B cell (primary cell): ENCODE measurements at regions not wholly inside any gene's neighbourhood (a gene's known extent, or its start where the extent isn't known, plus 50 kb on each side); places are given as distances from the start of the nearest gene placed in this dataset.

Source experiments
- EZH2 ChIP-seq: IDR thresholded peaks from 2 replicates; pipeline ENCODE4 v1.6.1; 2012; ENCODE audit warnings: borderline replicate concordance, low read depth, mild to moderate bottlenecking, moderate library complexity, low read length; ENCODE audit not compliant: insufficient read depth, poor library complexity, severe bottlenecking
- TF ChIP-seq, protein P1 (sequence below): fragments of 200-600 bp; IDR thresholded peaks from one replicate; pipeline ENCODE4 v1.8.0; 2022; ENCODE audit warnings: antibody characterized with exemption, mild to moderate bottlenecking

DNA sequence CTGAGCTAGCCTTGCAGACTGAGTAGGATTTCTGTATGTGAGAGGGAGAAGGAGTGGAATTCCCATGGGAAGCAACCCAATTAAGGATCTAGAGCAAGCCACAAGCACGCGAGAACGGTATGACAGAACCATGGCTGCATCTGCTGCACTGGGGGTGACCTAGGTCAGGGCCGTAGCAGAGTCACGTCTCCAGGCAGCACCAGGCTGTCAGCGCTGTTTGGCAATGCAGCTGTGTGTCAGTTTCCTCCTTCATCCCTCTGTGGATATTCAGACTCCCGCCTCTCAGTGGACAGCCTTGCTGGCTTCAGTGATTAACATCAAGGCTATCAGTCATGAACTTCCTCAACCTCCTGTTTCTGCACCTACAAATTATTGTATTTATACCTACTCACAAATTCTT is 118.1 kb upstream of the PPP2R5A start:
- TF ChIP-seq, protein P1, sequence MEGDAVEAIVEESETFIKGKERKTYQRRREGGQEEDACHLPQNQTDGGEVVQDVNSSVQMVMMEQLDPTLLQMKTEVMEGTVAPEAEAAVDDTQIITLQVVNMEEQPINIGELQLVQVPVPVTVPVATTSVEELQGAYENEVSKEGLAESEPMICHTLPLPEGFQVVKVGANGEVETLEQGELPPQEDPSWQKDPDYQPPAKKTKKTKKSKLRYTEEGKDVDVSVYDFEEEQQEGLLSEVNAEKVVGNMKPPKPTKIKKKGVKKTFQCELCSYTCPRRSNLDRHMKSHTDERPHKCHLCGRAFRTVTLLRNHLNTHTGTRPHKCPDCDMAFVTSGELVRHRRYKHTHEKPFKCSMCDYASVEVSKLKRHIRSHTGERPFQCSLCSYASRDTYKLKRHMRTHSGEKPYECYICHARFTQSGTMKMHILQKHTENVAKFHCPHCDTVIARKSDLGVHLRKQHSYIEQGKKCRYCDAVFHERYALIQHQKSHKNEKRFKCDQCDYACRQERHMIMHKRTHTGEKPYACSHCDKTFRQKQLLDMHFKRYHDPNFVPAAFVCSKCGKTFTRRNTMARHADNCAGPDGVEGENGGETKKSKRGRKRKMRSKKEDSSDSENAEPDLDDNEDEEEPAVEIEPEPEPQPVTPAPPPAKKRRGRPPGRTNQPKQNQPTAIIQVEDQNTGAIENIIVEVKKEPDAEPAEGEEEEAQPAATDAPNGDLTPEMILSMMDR = no peak
- no peak for TF ChIP-seq EZH2
